HL-60 (cell line): ENCODE measurements at regions not wholly inside any gene's neighbourhood (a gene's known extent, or its start where the extent isn't known, plus 50 kb on each side); places are given as distances from the start of the nearest gene placed in this dataset.

Experiments used
- DNase-seq, 2 experiments: peaks; one replicate each; pipeline ENCODE4 v3.0.0-alpha.2; 2010 to 2020; ENCODE audit warnings: low read depth in 1 of 2, low spot score in 1 of 2
- H3K27ac ChIP-seq: fragments of 250-450 bp; sonication (Bioruptor Pico); replicated peaks from 2 replicates; pipeline ENCODE4 v1.5.1; 2020; ENCODE audit warnings: mild to moderate bottlenecking, moderate library complexity
- H3K27me3 ChIP-seq: fragments of 250-450 bp; sonication (Bioruptor Pico); 2 replicates; pipeline ENCODE4 v1.5.1; 2021; ENCODE audit warnings: mild to moderate bottlenecking, moderate library complexity; ENCODE audit not compliant: insufficient read depth, poor library complexity, severe bottlenecking
- H3K4me3 ChIP-seq: replicated peaks from 2 replicates; pipeline ENCODE4 v1.5.1; 2011; ENCODE audit warnings: mild to moderate bottlenecking, control low read depth, low read length; ENCODE audit not compliant: insufficient read depth
- GABPA ChIP-seq: IDR thresholded peaks from 2 replicates; pipeline ENCODE4 v1.6.1; 2012; ENCODE audit warnings: low read depth
- POLR2AphosphoS5 ChIP-seq: IDR thresholded peaks from 2 replicates; pipeline ENCODE4 v1.6.1; 2012; ENCODE audit warnings: low read depth
- SPI1 ChIP-seq: IDR thresholded peaks from 2 replicates; pipeline ENCODE4 v1.6.1; 2012; ENCODE audit warnings: low read depth, mild to moderate bottlenecking, borderline replicate concordance
- TF ChIP-seq, protein P1 (sequence below): IDR thresholded peaks from 2 replicates; pipeline ENCODE4 v1.6.1; 2012; ENCODE audit warnings: low read depth; ENCODE audit not compliant: insufficient replicate concordance
- TF ChIP-seq, protein P2 (sequence below): IDR thresholded peaks from one replicate; pipeline ENCODE4 v1.5.1; 2011; ENCODE audit warnings: low read length, control low read depth, inconsistent platforms; ENCODE audit not compliant: insufficient read depth

DNA sequence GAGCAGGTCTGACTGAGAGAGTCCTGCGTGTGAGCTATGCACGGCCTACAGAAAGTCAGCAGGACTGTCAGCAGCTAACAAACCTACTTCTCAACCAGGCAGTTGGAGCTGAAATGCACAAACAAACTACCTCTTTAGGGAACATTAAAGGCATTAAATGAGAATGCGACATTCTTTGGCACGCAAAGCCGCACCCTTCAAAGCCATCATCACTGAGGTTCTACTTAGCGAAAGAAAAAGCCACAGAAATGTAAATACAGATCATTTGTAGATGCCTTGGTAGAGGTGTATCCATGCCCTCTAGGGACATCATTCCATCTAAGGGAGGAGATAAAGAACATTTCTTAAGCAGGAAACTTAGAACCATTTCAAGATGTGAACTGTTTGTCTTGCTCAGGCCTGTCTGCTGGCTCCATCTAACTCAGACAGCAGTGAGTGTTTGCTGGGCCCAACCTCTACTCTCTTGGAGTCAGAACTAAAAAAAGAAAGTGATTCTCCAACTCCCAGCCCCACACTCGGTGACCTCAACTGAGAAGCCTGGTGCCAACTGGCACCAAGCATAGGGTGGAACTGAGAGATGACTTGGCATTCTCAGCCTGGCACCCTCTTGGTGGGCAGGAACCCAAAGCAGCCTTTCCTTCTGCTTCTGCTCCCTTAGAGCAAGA lies 63.5 kb upstream of the MBIP start:
- DNase-seq, result no peak
- H3K27ac ChIP-seq, result no peak overlapping the region
- no peaks in the 10 kb centered on the region for H3K27me3 ChIP-seq
- no peak overlapping the region for H3K4me3 ChIP-seq
- TF ChIP-seq GABPA (no peak), SPI1 (no peak), POLR2AphosphoS5 (no peak)
- TF ChIP-seq, protein P1, sequence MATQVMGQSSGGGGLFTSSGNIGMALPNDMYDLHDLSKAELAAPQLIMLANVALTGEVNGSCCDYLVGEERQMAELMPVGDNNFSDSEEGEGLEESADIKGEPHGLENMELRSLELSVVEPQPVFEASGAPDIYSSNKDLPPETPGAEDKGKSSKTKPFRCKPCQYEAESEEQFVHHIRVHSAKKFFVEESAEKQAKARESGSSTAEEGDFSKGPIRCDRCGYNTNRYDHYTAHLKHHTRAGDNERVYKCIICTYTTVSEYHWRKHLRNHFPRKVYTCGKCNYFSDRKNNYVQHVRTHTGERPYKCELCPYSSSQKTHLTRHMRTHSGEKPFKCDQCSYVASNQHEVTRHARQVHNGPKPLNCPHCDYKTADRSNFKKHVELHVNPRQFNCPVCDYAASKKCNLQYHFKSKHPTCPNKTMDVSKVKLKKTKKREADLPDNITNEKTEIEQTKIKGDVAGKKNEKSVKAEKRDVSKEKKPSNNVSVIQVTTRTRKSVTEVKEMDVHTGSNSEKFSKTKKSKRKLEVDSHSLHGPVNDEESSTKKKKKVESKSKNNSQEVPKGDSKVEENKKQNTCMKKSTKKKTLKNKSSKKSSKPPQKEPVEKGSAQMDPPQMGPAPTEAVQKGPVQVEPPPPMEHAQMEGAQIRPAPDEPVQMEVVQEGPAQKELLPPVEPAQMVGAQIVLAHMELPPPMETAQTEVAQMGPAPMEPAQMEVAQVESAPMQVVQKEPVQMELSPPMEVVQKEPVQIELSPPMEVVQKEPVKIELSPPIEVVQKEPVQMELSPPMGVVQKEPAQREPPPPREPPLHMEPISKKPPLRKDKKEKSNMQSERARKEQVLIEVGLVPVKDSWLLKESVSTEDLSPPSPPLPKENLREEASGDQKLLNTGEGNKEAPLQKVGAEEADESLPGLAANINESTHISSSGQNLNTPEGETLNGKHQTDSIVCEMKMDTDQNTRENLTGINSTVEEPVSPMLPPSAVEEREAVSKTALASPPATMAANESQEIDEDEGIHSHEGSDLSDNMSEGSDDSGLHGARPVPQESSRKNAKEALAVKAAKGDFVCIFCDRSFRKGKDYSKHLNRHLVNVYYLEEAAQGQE, result no peak
- TF ChIP-seq, protein P2, sequence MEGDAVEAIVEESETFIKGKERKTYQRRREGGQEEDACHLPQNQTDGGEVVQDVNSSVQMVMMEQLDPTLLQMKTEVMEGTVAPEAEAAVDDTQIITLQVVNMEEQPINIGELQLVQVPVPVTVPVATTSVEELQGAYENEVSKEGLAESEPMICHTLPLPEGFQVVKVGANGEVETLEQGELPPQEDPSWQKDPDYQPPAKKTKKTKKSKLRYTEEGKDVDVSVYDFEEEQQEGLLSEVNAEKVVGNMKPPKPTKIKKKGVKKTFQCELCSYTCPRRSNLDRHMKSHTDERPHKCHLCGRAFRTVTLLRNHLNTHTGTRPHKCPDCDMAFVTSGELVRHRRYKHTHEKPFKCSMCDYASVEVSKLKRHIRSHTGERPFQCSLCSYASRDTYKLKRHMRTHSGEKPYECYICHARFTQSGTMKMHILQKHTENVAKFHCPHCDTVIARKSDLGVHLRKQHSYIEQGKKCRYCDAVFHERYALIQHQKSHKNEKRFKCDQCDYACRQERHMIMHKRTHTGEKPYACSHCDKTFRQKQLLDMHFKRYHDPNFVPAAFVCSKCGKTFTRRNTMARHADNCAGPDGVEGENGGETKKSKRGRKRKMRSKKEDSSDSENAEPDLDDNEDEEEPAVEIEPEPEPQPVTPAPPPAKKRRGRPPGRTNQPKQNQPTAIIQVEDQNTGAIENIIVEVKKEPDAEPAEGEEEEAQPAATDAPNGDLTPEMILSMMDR, result no peak

DNA sequence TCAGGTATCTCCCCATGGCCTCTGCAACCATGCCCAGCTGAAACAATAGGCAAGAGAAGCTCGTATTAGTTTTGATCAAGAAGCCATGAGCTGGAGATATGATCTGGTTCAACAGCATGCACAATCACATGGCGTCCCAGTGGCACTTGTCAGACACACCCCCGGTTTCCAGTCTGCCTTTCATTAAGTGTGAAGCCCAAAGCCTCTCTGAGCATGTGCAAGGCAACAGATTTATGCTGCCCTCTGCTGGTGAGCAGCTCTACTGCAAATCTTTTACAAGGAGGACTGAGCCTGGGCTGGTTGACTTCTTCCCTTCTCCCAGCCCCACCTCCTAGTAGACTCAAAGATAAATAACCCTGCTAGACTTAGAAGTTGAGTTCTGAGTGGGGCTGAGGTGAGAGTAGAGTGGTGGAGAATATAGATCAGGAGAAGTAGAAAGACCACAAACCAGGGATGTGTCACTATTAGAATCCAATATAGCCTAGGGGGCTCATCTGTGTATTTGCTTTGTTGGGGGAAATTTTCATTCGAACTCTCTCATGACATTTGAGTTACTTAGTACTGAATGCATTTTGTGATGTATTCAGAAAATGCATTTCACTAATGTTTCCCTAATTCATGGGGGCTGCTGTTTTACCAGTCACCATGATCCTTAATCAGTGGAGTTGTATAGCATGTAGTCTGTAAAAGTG lies 53.7 kb upstream of the MBIP start:
- TF ChIP-seq GABPA, result no peak
- TF ChIP-seq, protein P2, result peak; percentile 85
- Histone ChIP-seq H3K27ac (no peak overlapping the region), H3K4me3 (no peak overlapping the region), H3K27me3 (no peaks in the 10 kb centered on the region)
- DNase-seq, result peak; percentile 64 to 83
